MM.1S (cell line): ENCODE measurements at regions not wholly inside any gene's neighbourhood (a gene's known extent, or its start where the extent isn't known, plus 50 kb on each side); places are given as distances from the start of the nearest gene placed in this dataset.

Source experiments
- EZH2 ChIP-seq: fragments of 300-600 bp; sonication (generic); optimal IDR thresholded peaks from 2 replicates; pipeline ENCODE3; 2017; ENCODE audit warnings: low read depth, mild to moderate bottlenecking, antibody characterized with exemption, low read length, mixed read lengths
- TF ChIP-seq, protein P1 (sequence below): fragments of 300-600 bp; sonication (generic); IDR thresholded peaks from 2 replicates; pipeline ENCODE4 v1.5.1; 2016; ENCODE audit warnings: antibody characterized with exemption, low read length, mixed read lengths

DNA sequence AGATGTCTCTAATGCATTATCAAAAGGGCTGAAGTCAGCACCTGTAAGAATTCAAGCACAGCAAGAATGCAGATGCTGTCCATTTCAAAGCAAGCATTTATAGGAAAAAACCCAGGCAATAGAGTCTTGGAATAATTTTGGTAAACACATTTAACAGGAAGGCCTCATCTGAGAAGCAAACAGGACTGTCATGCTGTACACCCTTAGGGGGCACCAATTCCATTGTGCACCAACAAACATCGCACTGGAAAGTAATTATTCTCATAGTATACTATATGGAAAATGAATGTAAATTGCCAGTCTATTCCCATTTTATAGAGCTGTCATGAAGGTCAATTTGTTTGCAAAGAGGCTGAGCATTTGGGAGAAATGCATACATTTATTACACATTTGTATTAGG is 247.3 kb upstream of the SUCLG2 start:
- TF ChIP-seq, protein P1, sequence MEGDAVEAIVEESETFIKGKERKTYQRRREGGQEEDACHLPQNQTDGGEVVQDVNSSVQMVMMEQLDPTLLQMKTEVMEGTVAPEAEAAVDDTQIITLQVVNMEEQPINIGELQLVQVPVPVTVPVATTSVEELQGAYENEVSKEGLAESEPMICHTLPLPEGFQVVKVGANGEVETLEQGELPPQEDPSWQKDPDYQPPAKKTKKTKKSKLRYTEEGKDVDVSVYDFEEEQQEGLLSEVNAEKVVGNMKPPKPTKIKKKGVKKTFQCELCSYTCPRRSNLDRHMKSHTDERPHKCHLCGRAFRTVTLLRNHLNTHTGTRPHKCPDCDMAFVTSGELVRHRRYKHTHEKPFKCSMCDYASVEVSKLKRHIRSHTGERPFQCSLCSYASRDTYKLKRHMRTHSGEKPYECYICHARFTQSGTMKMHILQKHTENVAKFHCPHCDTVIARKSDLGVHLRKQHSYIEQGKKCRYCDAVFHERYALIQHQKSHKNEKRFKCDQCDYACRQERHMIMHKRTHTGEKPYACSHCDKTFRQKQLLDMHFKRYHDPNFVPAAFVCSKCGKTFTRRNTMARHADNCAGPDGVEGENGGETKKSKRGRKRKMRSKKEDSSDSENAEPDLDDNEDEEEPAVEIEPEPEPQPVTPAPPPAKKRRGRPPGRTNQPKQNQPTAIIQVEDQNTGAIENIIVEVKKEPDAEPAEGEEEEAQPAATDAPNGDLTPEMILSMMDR, result peak; percentile 50
- TF ChIP-seq EZH2, result no peak
